ENCODE measurements at regions not wholly inside any gene's neighbourhood (a gene's known extent, or its start where the extent isn't known, plus 50 kb on each side); places are given as distances from the start of the nearest gene placed in this dataset.

DNA sequence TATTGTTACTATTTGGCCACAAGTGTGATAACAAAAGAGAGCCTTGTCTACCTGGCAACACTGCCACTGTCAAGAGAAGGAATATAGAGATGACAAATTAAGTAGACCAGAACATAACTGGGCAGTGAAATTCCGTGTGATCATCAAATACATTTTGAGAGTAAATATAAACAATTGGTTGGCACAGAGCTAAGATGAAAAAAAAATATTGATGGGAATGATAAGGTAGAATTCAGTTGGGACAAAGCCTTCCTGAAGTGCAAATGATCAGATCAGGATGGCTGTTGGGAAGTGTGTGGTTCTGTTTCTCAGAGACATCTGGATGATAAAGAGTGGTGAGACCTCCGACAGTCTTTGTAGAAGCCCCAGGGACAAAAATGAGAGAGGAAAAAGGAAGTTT lies 205.5 kb upstream of the CAMK1G start:
- Histone ChIP-seq H3K27me3 (no peaks in the 10 kb centered on the region), H3K27ac (no peak overlapping the region), H3K36me3 (no peaks in the 10 kb centered on the region), H3K9me3 (no peaks in the 10 kb centered on the region), H3K4me3 (no peak overlapping the region), H3K4me1 (no peaks in the 10 kb centered on the region)
- TF ChIP-seq, protein P1, sequence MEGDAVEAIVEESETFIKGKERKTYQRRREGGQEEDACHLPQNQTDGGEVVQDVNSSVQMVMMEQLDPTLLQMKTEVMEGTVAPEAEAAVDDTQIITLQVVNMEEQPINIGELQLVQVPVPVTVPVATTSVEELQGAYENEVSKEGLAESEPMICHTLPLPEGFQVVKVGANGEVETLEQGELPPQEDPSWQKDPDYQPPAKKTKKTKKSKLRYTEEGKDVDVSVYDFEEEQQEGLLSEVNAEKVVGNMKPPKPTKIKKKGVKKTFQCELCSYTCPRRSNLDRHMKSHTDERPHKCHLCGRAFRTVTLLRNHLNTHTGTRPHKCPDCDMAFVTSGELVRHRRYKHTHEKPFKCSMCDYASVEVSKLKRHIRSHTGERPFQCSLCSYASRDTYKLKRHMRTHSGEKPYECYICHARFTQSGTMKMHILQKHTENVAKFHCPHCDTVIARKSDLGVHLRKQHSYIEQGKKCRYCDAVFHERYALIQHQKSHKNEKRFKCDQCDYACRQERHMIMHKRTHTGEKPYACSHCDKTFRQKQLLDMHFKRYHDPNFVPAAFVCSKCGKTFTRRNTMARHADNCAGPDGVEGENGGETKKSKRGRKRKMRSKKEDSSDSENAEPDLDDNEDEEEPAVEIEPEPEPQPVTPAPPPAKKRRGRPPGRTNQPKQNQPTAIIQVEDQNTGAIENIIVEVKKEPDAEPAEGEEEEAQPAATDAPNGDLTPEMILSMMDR (IDR thresholded peaks at IDR 0.05): no peak
- ATAC-seq (no peak), DNase-seq (no peak)
- intact Hi-C loops (cut with DNase I): no loop called here

DNA sequence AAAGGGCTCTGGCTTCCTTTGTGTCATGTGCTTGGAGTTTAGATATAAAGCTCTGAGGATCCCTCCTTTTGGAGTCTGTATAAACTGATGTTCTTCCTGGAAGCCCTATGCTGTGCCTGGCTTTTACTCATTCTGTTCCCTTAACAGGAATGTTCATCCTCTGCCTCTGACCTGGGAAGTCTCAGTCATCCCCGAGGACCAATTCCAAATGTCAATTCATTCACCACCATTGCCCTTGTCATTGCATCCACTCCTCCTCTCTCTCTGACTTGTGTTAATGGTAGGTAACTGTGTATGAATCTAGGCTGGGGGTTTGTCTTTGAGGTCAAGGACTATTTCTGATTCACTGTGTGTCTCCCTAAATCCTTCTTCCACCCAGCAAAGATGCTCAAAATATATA lies 204.2 kb upstream of the CAMK1G start:
- Histone ChIP-seq H3K36me3 (no peaks in the 10 kb centered on the region), H3K9me3 (no peaks in the 10 kb centered on the region), H3K27ac (no peak overlapping the region), H3K27me3 (no peaks in the 10 kb centered on the region), H3K4me1 (no peaks in the 10 kb centered on the region), H3K4me3 (no peak overlapping the region)
- ATAC-seq (no peak), DNase-seq (no peak)
- intact Hi-C loops (cut with DNase I): no loop called here
- TF ChIP-seq, protein P1 (IDR thresholded peaks at IDR 0.05): no peak

DNA sequence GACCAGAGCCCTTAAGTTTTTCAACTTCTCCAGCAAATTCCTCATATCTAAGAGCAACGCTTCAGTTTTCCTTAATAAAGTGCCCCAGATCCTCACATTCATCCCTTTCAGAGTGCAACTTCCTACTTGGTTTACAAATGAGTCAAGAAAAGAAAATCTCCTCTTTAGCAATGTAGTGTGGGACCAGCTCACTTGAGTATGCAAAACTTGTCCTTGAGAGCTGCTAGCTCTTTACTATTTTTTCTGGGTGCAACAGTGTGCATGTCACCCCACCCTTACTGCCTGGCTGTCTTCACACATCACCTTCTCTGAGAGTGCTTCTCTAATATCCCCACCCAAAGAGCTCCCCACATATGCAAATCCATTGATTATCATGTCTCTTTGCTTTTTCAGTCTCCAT lies 203.1 kb upstream of the CAMK1G start:
- no peaks in the 10 kb centered on the region for H3K36me3 ChIP-seq
- no peaks in the 10 kb centered on the region for H3K4me1 ChIP-seq
- no peaks in the 10 kb centered on the region for H3K27me3 ChIP-seq
- intact Hi-C loops (cut with DNase I): no loop called here
- H3K4me3 ChIP-seq: no peak overlapping the region
- DNase-seq (no peak), ATAC-seq (no peak)
- no peak overlapping the region for H3K27ac ChIP-seq
- H3K9me3 ChIP-seq: no peaks in the 10 kb centered on the region
- TF ChIP-seq, protein P1 (IDR thresholded peaks at IDR 0.05): no peak

DNA sequence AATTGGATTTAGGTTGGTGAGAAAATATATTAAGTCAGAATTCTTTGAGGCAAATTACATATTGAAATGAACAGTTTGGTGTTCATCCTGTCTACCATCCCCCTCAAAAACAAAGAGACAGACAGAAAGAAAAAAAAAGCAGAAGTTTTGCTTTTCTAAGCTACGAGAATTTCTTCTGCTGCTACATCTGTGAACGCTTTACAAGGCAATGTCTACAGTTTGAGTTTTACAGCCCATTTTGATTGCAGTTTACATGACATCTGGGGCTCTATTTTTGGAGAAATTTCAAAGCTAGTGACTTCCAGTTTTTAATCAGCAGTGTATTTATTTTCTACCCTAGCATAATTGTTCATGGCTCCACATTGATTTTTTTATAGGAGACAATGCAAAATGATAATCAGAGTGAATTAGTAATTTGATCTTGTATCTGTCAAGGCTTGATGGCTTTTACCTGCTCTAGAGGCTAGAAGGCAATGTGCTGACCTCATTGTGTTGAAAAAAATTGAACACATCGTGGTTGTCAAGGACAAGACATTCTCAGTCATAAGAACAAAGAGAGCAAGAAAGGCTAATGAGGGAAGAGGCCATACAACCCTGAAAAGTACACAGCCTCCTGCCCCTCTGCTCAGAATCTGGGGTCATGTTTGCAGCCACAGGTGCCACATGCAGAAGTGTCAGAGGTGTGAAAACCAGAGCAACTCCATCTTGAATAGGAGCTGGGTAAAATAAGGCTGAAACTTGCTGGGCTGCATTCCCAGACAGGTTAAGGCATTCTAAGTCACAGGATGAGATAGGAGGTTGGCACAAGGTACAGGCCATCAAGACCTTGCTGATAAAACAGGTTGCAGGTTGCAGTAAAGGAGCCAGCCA lies 201.0 kb upstream of the CAMK1G start:
- Histone ChIP-seq H3K27me3 (no peaks in the 10 kb centered on the region), H3K9me3 (no peaks in the 10 kb centered on the region), H3K4me1 (no peaks in the 10 kb centered on the region), H3K4me3 (no peak overlapping the region), H3K27ac (no peak overlapping the region), H3K36me3 (no peaks in the 10 kb centered on the region)
- TF ChIP-seq, protein P1 (IDR thresholded peaks at IDR 0.05): no peak
- no peak for DNase-seq
- intact Hi-C loops (cut with DNase I): no loop called here
- no peak for ATAC-seq

DNA sequence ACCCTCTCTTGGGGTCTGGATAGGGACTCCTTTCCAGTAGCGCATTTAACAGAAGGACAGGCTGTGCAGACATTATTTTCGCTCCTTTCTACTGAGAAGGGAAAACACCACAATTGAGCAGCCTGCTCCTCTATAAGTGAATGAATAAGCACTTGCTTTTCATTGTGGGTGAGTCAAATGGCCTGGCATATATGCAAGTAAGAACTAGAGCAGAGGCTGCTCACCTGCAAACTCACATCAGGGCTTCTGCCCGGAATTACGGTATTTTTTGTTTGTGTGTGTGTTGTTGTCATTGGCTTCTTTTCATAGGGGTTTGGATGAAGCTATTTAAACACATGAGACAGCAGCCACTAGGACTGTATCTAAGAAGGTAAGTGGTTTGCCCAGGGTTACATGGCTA lies 200.1 kb upstream of the CAMK1G start:
- H3K36me3 ChIP-seq: no peaks in the 10 kb centered on the region
- H3K27ac ChIP-seq: no peak overlapping the region
- H3K4me1 ChIP-seq: no peaks in the 10 kb centered on the region
- TF ChIP-seq, protein P1 (IDR thresholded peaks at IDR 0.05): no peak
- H3K9me3 ChIP-seq: no peaks in the 10 kb centered on the region
- no peaks in the 10 kb centered on the region for H3K27me3 ChIP-seq
- no peak for ATAC-seq
- no peak for DNase-seq
- H3K4me3 ChIP-seq: no peak overlapping the region
- intact Hi-C loops (cut with DNase I): no loop called here

Measured in left lung (tissue), 4 donors.